Osteoblast (primary cell): ENCODE measurements at regions not wholly inside any gene's neighbourhood (a gene's known extent, or its start where the extent isn't known, plus 50 kb on each side); places are given as distances from the start of the nearest gene placed in this dataset.

Experiments used
- DNase-seq: peaks from one replicate; pipeline ENCODE4 v3.0.0; 2011; ENCODE audit warnings: low spot score, mixed read lengths; ENCODE audit not compliant: insufficient read length; ENCODE audit errors: missing footprints
- H2AFZ ChIP-seq: 2 replicates; pipeline ENCODE4 v1.6.0; 2011; ENCODE audit warnings: mild to moderate bottlenecking, low read length
- H3K27ac ChIP-seq: 2 replicates; pipeline ENCODE4 v1.5.1; 2011; ENCODE audit warnings: mild to moderate bottlenecking, low read depth, low read length, moderate library complexity
- H3K27me3 ChIP-seq: 2 replicates; pipeline ENCODE4 v1.6.0; 2012; ENCODE audit warnings: mild to moderate bottlenecking, control low read depth, inconsistent platforms, low read length, moderate library complexity; ENCODE audit not compliant: insufficient read depth
- H3K36me3 ChIP-seq: 2 replicates; pipeline ENCODE4 v1.5.1; 2011; ENCODE audit warnings: mild to moderate bottlenecking, low read length, control low read depth, moderate library complexity; ENCODE audit not compliant: insufficient read depth
- H3K4me1 ChIP-seq: 2 replicates; pipeline ENCODE4 v1.5.1; 2011; ENCODE audit warnings: mild to moderate bottlenecking, low read length, control low read depth, moderate library complexity; ENCODE audit not compliant: insufficient read depth
- H3K4me2 ChIP-seq: 2 replicates; pipeline ENCODE4 v1.6.0; 2011; ENCODE audit warnings: mild to moderate bottlenecking, low read length; ENCODE audit not compliant: insufficient read depth
- H3K4me3 ChIP-seq: fragments of 200-600 bp; sonication (generic); 3 replicates; pipeline ENCODE4 v1.5.1; 2012; ENCODE audit warnings: mild to moderate bottlenecking, low read length, inconsistent platforms; ENCODE audit not compliant: insufficient read depth
- H3K79me2 ChIP-seq: 2 replicates; pipeline ENCODE4 v1.6.0; 2012; ENCODE audit warnings: mild to moderate bottlenecking, low read length, control low read depth, inconsistent platforms; ENCODE audit not compliant: insufficient read depth
- H3K9me3 ChIP-seq: 2 replicates; pipeline ENCODE4 v1.5.1; 2011; ENCODE audit warnings: low read depth, low read length, control low read depth
- H4K20me1 ChIP-seq: 2 replicates; pipeline ENCODE4 v1.6.0; 2012; ENCODE audit warnings: mild to moderate bottlenecking, low read length, control low read depth; ENCODE audit not compliant: insufficient read depth
- TF ChIP-seq, protein P1 (sequence below): IDR thresholded peaks from 2 replicates; pipeline ENCODE4 v1.5.1; 2011; ENCODE audit warnings: mild to moderate bottlenecking, low read depth, low read length, moderate library complexity; ENCODE audit errors: extremely low read depth

DNA sequence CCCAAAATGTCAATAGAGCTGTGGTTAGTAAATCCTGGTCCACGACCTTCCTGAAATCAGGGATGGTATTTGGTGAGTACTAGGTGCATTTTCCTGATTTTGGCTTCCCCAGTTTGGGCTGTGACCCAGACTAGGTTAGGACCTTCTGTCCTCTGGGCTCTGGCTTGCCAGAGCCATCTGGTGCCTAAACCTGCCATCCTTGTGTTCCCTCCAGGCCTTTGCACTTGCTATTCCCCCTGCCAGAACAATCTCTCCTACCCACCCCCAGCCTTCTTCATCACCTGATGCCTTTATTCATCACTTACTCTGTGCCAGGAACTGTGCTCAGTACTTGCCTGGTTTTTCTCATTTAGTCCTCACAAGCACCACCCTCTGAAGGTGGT is 216.7 kb downstream of the RBM19 start:
- Histone ChIP-seq H3K4me3 (no peak overlapping the region), H3K9me3 (no peaks in the 10 kb centered on the region), H3K79me2 (no peaks in the 10 kb centered on the region), H3K36me3 (no peaks in the 10 kb centered on the region), H4K20me1 (no peaks in the 10 kb centered on the region), H2AFZ (no peak overlapping the region), H3K27ac (no peak overlapping the region), H3K4me1 (no peaks in the 10 kb centered on the region), H3K27me3 (peaks cover 7% of the 10 kb centered on the region), H3K4me2 (no peak overlapping the region)
- TF ChIP-seq, protein P1, sequence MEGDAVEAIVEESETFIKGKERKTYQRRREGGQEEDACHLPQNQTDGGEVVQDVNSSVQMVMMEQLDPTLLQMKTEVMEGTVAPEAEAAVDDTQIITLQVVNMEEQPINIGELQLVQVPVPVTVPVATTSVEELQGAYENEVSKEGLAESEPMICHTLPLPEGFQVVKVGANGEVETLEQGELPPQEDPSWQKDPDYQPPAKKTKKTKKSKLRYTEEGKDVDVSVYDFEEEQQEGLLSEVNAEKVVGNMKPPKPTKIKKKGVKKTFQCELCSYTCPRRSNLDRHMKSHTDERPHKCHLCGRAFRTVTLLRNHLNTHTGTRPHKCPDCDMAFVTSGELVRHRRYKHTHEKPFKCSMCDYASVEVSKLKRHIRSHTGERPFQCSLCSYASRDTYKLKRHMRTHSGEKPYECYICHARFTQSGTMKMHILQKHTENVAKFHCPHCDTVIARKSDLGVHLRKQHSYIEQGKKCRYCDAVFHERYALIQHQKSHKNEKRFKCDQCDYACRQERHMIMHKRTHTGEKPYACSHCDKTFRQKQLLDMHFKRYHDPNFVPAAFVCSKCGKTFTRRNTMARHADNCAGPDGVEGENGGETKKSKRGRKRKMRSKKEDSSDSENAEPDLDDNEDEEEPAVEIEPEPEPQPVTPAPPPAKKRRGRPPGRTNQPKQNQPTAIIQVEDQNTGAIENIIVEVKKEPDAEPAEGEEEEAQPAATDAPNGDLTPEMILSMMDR, result no peak
- no peak for DNase-seq

DNA sequence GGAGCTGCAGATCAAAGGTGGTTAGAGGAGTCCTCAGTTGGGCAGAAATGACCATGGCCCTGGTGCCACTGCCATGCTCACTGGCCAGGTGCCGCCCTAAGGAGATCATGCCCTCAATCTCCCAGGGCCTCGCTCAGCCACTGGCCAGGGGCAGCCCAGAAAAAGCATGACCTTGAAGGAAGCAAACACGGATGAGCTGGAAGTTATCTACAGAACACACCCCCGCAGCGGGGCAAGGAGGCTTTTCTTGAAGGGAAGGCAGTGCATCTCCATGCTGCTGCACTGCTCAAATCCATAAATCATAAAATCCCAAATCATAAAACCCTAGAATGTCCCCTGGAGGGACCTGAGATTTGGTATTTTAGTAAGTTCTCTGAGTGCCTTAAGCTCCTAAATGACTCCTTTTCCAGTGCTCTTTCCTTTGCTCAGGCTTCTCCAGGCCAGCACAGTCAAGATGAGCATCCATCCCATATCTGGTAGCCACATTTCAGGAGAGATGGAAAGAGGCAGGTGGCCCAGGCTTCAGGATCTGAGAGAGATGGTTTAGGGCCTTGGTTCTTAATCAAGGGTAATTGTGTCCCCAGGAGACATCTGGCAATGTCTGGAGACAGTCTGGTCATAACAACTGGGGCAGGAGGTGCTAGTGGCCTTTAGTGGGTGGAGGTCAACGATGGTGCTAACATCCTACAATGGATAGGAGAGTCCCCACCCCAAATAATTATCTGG is 217.3 kb downstream of the RBM19 start:
- Histone ChIP-seq H3K36me3 (no peaks in the 10 kb centered on the region), H3K4me3 (no peak overlapping the region), H3K9me3 (no peaks in the 10 kb centered on the region), H3K27me3 (peaks cover 7% of the 10 kb centered on the region), H3K4me1 (no peaks in the 10 kb centered on the region), H4K20me1 (no peaks in the 10 kb centered on the region), H3K27ac (no peak overlapping the region), H3K79me2 (no peaks in the 10 kb centered on the region), H2AFZ (no peak overlapping the region), H3K4me2 (no peak overlapping the region)
- no peak for DNase-seq
- TF ChIP-seq, protein P1, result no peak

DNA sequence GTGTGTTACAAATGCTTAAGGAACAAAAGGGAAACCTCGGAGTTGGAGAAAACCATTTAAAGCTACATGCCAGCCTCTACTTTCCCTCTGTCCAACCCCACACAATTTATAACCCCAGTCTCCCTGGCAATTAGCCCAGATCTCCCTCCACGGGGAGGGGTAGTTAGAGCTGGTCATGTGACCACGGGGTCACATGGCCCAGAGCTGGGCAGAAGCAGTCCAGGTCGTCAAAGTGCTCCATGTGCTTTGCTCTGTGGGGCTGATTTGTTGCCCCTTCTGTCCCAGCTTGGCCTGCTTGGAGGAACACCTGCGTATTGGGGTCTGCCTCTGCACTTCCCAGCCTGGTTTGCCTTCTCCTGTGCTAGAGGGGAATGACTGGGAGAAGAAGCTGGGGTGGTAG is 219.1 kb downstream of the RBM19 start:
- Histone ChIP-seq H3K79me2 (no peaks in the 10 kb centered on the region), H4K20me1 (no peaks in the 10 kb centered on the region), H3K4me1 (no peaks in the 10 kb centered on the region), H3K27ac (no peak overlapping the region), H2AFZ (no peak overlapping the region), H3K4me2 (no peak overlapping the region), H3K36me3 (no peaks in the 10 kb centered on the region), H3K9me3 (no peaks in the 10 kb centered on the region), H3K27me3 (peaks cover 7% of the 10 kb centered on the region), H3K4me3 (no peak overlapping the region)
- DNase-seq, result no peak
- TF ChIP-seq, protein P1, result no peak

DNA sequence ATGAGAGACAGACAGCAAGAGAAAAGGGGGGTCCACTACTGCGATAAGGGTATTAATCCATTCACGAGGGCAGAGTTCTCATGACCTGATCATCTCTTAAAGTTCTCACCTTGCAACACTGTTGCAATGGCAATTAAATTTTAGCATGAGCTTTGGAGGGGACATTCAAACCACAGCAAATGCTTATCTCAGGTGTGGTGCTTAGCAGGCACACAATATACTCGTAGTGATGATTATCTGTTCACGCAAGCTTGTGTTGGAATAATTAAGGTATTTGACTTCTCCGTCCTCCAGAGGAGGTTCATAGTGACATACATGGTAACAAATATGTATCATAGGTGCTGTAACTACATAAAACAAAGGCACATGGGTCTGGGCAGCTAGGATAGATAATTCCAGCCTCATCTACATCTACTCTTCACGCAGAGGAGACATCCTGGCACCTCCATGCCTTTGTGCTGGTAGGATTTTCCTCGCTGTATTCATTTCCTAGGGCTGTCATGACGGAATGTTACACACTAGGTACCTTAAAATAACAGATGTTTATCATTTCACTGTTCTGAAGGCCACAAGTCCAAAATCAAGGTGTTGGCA is 221.2 kb downstream of the RBM19 start:
- TF ChIP-seq, protein P1, result no peak
- no peaks in the 10 kb centered on the region for H4K20me1 ChIP-seq

More for the DNA sequence above, 221.2 kb downstream of the RBM19 start:
- Histone ChIP-seq H3K36me3 (no peaks in the 10 kb centered on the region), H3K27ac (no peak overlapping the region), H2AFZ (no peak overlapping the region), H3K9me3 (no peaks in the 10 kb centered on the region), H3K4me2 (no peak overlapping the region), H3K4me3 (no peak overlapping the region), H3K27me3 (peaks cover 7% of the 10 kb centered on the region), H3K4me1 (no peaks in the 10 kb centered on the region), H3K79me2 (no peaks in the 10 kb centered on the region)
- DNase-seq, result no peak
